ENCODE measurements at regions not wholly inside any gene's neighbourhood (a gene's known extent, or its start where the extent isn't known, plus 50 kb on each side); places are given as distances from the start of the nearest gene placed in this dataset.

- H3K56ac ChIP-seq (ENCODE audit: low read length), result no peak overlapping the region
- no peak overlapping the region for H3K4me2 ChIP-seq (ENCODE audit: low read length)
- H3K9ac ChIP-seq (ENCODE audit: low read length), result no peak overlapping the region
- H2BK5ac ChIP-seq (ENCODE audit: low read length), result no peak overlapping the region
- no peak overlapping the region for H2BK120ac ChIP-seq (ENCODE audit: low read depth, low read length)
- no peak overlapping the region for H2BK15ac ChIP-seq (replicated peaks; ENCODE audit: low read depth)
- no peak overlapping the region for H3K4ac ChIP-seq (ENCODE audit: low read depth, low read length)
- H3K27me3 ChIP-seq (ENCODE audit: insufficient read depth, low read length, poor library complexity), result no peaks in the 10 kb centered on the region
- no peak overlapping the region for H4K8ac ChIP-seq (ENCODE audit: low read depth, low read length)
- H4K5ac ChIP-seq (ENCODE audit: low read length), result no peak overlapping the region
- H3K18ac ChIP-seq (ENCODE audit: low read length), result no peak overlapping the region
- no peak overlapping the region for H3K23ac ChIP-seq (ENCODE audit: low read length)
- no peak overlapping the region for H3K4me3 ChIP-seq (ENCODE audit: low read length)
- H3K36me3 ChIP-seq (ENCODE audit: control insufficient read depth, insufficient read depth, low read length), result no peaks in the 10 kb centered on the region
- no peaks in the 10 kb centered on the region for H3K79me1 ChIP-seq (ENCODE audit: low read length)
- H3K27ac ChIP-seq (ENCODE audit: low read depth, low read length), result no peak overlapping the region
- no peaks in the 10 kb centered on the region for H3K4me1 ChIP-seq (ENCODE audit: control insufficient read depth, low read depth, low read length)
- no peaks in the 10 kb centered on the region for H3K79me2 ChIP-seq (ENCODE audit: control insufficient read depth, insufficient read depth, low read length)
- no peak overlapping the region for H2AK5ac ChIP-seq (ENCODE audit: low read length)
- DNase-seq, result no peak
Measured at GRCh38 chr6:74161380-74161779, 465.4 kb downstream of the CD109 start.

GRCh38 chr6:74152096-74152675 lies 456.2 kb downstream of the CD109 start:
- Histone ChIP-seq H3K23ac (ENCODE audit: low read length) (no peak overlapping the region), H3K36me3 (ENCODE audit: control insufficient read depth, insufficient read depth, low read length) (no peaks in the 10 kb centered on the region), H3K79me1 (ENCODE audit: low read length) (no peaks in the 10 kb centered on the region), H2BK15ac (replicated peaks; ENCODE audit: low read depth) (no peak overlapping the region), H3K27me3 (ENCODE audit: insufficient read depth, low read length, poor library complexity) (no peaks in the 10 kb centered on the region), H3K4me2 (ENCODE audit: low read length) (no peak overlapping the region), H3K56ac (ENCODE audit: low read length) (no peak overlapping the region), H3K9ac (ENCODE audit: low read length) (no peak overlapping the region), H3K79me2 (ENCODE audit: control insufficient read depth, insufficient read depth, low read length) (no peaks in the 10 kb centered on the region), H3K4ac (ENCODE audit: low read depth, low read length) (no peak overlapping the region), H2BK5ac (ENCODE audit: low read length) (no peak overlapping the region), H2AK5ac (ENCODE audit: low read length) (no peak overlapping the region), H3K18ac (ENCODE audit: low read length) (no peak overlapping the region), H3K4me3 (ENCODE audit: low read length) (no peak overlapping the region), H3K4me1 (ENCODE audit: control insufficient read depth, low read depth, low read length) (no peaks in the 10 kb centered on the region), H4K8ac (ENCODE audit: low read depth, low read length) (no peak overlapping the region), H4K5ac (ENCODE audit: low read length) (no peak overlapping the region), H2BK120ac (ENCODE audit: low read depth, low read length) (no peak overlapping the region), H3K27ac (ENCODE audit: low read depth, low read length) (no peak overlapping the region)
- no peak for DNase-seq
- WGBS (ENCODE audit: extremely low coverage, insufficient coverage, low lambda C conversion rate), result no CpG with 5 or more reads among the region's 3 CpGs

GRCh38 chr6:74145931-74146330 lies 449.9 kb downstream of the CD109 start:
- H2BK15ac ChIP-seq (replicated peaks; ENCODE audit: low read depth), result no peak overlapping the region

GRCh38 chr6:74137911-74138310 lies 441.9 kb downstream of the CD109 start:
- Histone ChIP-seq H2BK15ac (replicated peaks; ENCODE audit: low read depth) (no peak overlapping the region), H4K5ac (ENCODE audit: low read length) (no peak overlapping the region), H3K4me1 (ENCODE audit: control insufficient read depth, low read depth, low read length) (no peaks in the 10 kb centered on the region), H3K79me1 (ENCODE audit: low read length) (no peaks in the 10 kb centered on the region), H3K36me3 (ENCODE audit: control insufficient read depth, insufficient read depth, low read length) (no peaks in the 10 kb centered on the region), H3K4me3 (ENCODE audit: low read length) (no peak overlapping the region), H3K4ac (ENCODE audit: low read depth, low read length) (no peak overlapping the region), H3K56ac (ENCODE audit: low read length) (no peak overlapping the region), H3K23ac (ENCODE audit: low read length) (no peak overlapping the region), H4K8ac (ENCODE audit: low read depth, low read length) (no peak overlapping the region), H3K27ac (ENCODE audit: low read depth, low read length) (no peak overlapping the region), H3K27me3 (ENCODE audit: insufficient read depth, low read length, poor library complexity) (no peaks in the 10 kb centered on the region), H3K9ac (ENCODE audit: low read length) (no peak overlapping the region), H2BK120ac (ENCODE audit: low read depth, low read length) (no peak overlapping the region), H3K18ac (ENCODE audit: low read length) (no peak overlapping the region), H3K79me2 (ENCODE audit: control insufficient read depth, insufficient read depth, low read length) (no peaks in the 10 kb centered on the region), H2AK5ac (ENCODE audit: low read length) (no peak overlapping the region), H2BK5ac (ENCODE audit: low read length) (no peak overlapping the region), H3K4me2 (ENCODE audit: low read length) (no peak overlapping the region)
- DNase-seq, result peak; percentile 33
- WGBS (ENCODE audit: extremely low coverage, insufficient coverage, low lambda C conversion rate), result no CpG with 5 or more reads among the region's 2 CpGs

More at GRCh38 chr6:74145931-74146330, 449.9 kb downstream of the CD109 start:
- H3K27ac ChIP-seq (ENCODE audit: low read depth, low read length), result no peak overlapping the region
- H4K5ac ChIP-seq (ENCODE audit: low read length), result no peak overlapping the region
- no peak overlapping the region for H3K4me2 ChIP-seq (ENCODE audit: low read length)
- no peak overlapping the region for H2BK5ac ChIP-seq (ENCODE audit: low read length)
- H3K4me3 ChIP-seq (ENCODE audit: low read length), result no peak overlapping the region
- no peak overlapping the region for H3K23ac ChIP-seq (ENCODE audit: low read length)
- H3K56ac ChIP-seq (ENCODE audit: low read length), result no peak overlapping the region
- no peak for DNase-seq
- no peak overlapping the region for H3K9ac ChIP-seq (ENCODE audit: low read length)
- no peaks in the 10 kb centered on the region for H3K79me2 ChIP-seq (ENCODE audit: control insufficient read depth, insufficient read depth, low read length)
- H4K8ac ChIP-seq (ENCODE audit: low read depth, low read length), result no peak overlapping the region
- no peak overlapping the region for H2AK5ac ChIP-seq (ENCODE audit: low read length)
- no peaks in the 10 kb centered on the region for H3K36me3 ChIP-seq (ENCODE audit: control insufficient read depth, insufficient read depth, low read length)
- no peaks in the 10 kb centered on the region for H3K27me3 ChIP-seq (ENCODE audit: insufficient read depth, low read length, poor library complexity)
- no peak overlapping the region for H2BK120ac ChIP-seq (ENCODE audit: low read depth, low read length)
- H3K79me1 ChIP-seq (ENCODE audit: low read length), result no peaks in the 10 kb centered on the region
- H3K4ac ChIP-seq (ENCODE audit: low read depth, low read length), result no peak overlapping the region
- H3K4me1 ChIP-seq (ENCODE audit: control insufficient read depth, low read depth, low read length), result no peaks in the 10 kb centered on the region
- H3K18ac ChIP-seq (ENCODE audit: low read length), result no peak overlapping the region

GRCh38 chr6:74134327-74134726 lies 438.3 kb downstream of the CD109 start:
- Histone ChIP-seq H3K4ac (ENCODE audit: low read depth, low read length) (no peak overlapping the region), H3K36me3 (ENCODE audit: control insufficient read depth, insufficient read depth, low read length) (no peaks in the 10 kb centered on the region), H3K23ac (ENCODE audit: low read length) (no peak overlapping the region), H2AK5ac (ENCODE audit: low read length) (no peak overlapping the region), H4K5ac (ENCODE audit: low read length) (no peak overlapping the region), H3K4me1 (ENCODE audit: control insufficient read depth, low read depth, low read length) (no peaks in the 10 kb centered on the region), H3K27me3 (ENCODE audit: insufficient read depth, low read length, poor library complexity) (no peaks in the 10 kb centered on the region), H3K4me3 (ENCODE audit: low read length) (no peak overlapping the region), H2BK15ac (replicated peaks; ENCODE audit: low read depth) (no peak overlapping the region), H3K79me1 (ENCODE audit: low read length) (no peaks in the 10 kb centered on the region), H2BK5ac (ENCODE audit: low read length) (no peak overlapping the region), H3K18ac (ENCODE audit: low read length) (no peak overlapping the region), H3K56ac (ENCODE audit: low read length) (no peak overlapping the region), H3K27ac (ENCODE audit: low read depth, low read length) (no peak overlapping the region), H3K79me2 (ENCODE audit: control insufficient read depth, insufficient read depth, low read length) (no peaks in the 10 kb centered on the region), H3K9ac (ENCODE audit: low read length) (no peak overlapping the region), H3K4me2 (ENCODE audit: low read length) (no peak overlapping the region), H2BK120ac (ENCODE audit: low read depth, low read length) (no peak overlapping the region), H4K8ac (ENCODE audit: low read depth, low read length) (no peak overlapping the region)
- no peak for DNase-seq

- Histone ChIP-seq H3K36me3 (ENCODE audit: control insufficient read depth, insufficient read depth, low read length) (no peaks in the 10 kb centered on the region), H3K4me3 (ENCODE audit: low read length) (no peak overlapping the region), H2BK120ac (ENCODE audit: low read depth, low read length) (no peak overlapping the region), H3K23ac (ENCODE audit: low read length) (no peak overlapping the region), H3K79me1 (ENCODE audit: low read length) (no peaks in the 10 kb centered on the region), H3K27ac (ENCODE audit: low read depth, low read length) (no peak overlapping the region), H3K4me2 (ENCODE audit: low read length) (no peak overlapping the region), H3K4me1 (ENCODE audit: control insufficient read depth, low read depth, low read length) (no peaks in the 10 kb centered on the region), H3K56ac (ENCODE audit: low read length) (no peak overlapping the region), H3K9ac (ENCODE audit: low read length) (no peak overlapping the region), H3K4ac (ENCODE audit: low read depth, low read length) (no peak overlapping the region), H4K8ac (ENCODE audit: low read depth, low read length) (no peak overlapping the region), H3K27me3 (ENCODE audit: insufficient read depth, low read length, poor library complexity) (no peaks in the 10 kb centered on the region), H3K18ac (ENCODE audit: low read length) (no peak overlapping the region), H2BK5ac (ENCODE audit: low read length) (no peak overlapping the region), H2AK5ac (ENCODE audit: low read length) (no peak overlapping the region), H3K79me2 (ENCODE audit: control insufficient read depth, insufficient read depth, low read length) (no peaks in the 10 kb centered on the region), H4K5ac (ENCODE audit: low read length) (no peak overlapping the region), H2BK15ac (replicated peaks; ENCODE audit: low read depth) (no peak overlapping the region)
- no CpG with 5 or more reads among the region's 1 CpG for WGBS (ENCODE audit: extremely low coverage, insufficient coverage, low lambda C conversion rate)
- DNase-seq, result no peak
Measured at GRCh38 chr6:74133073-74133472, 437.1 kb downstream of the CD109 start.
